Endothelial cell of umbilical vein (primary cell): ENCODE measurements at regions not wholly inside any gene's neighbourhood (a gene's known extent, or its start where the extent isn't known, plus 50 kb on each side); places are given as distances from the start of the nearest gene placed in this dataset.

Experiments
- BruUV-seq: library from RNA; stranded (reverse); fragments of 400-500 nt; replicated peaks from 2 replicates; lab custom pipeline; 2021; lab: Mats Ljungman, UMichigan
- CTCF ChIA-PET: fragments of 300-600, 350-600 bp; sonication (Branson Sonifier 250); formaldehyde crosslinking; loops from one replicate; lab custom pipeline; 2021; ENCODE audit warnings: antibody characterized with exemption, inconsistent platforms; lab: Charles Lee
- POLR2A ChIA-PET: fragments of 300-600, 350-600 bp; sonication (Branson Sonifier 250); formaldehyde crosslinking; loops from one replicate; lab custom pipeline; 2021; ENCODE audit warnings: antibody characterized with exemption, inconsistent platforms; lab: Charles Lee
- DNase-seq: peaks from one replicate; pipeline ENCODE4 v3.0.0-alpha.2; 2011; ENCODE audit warnings: low read depth, low spot score
- FAIRE-seq: peaks from 2 replicates; lab custom pipeline; 2011; peaks lifted over from hg19 to GRCh38; lab: Jason Lieb, UNC
- H2AFZ ChIP-seq: 2 replicates; pipeline ENCODE4 v1.6.0; 2012; ENCODE audit warnings: low read depth, low read length, control low read depth, inconsistent platforms
- H3K27ac ChIP-seq: 2 replicates; pipeline ENCODE4 v1.5.1; 2011; ENCODE audit warnings: low read depth, mild to moderate bottlenecking, control low read depth, low read length, moderate library complexity; ENCODE audit not compliant: insufficient read depth
- H3K27me3 ChIP-seq, 2 experiments: 2 replicates each; pipeline versions ENCODE4 v1.6.0 to v1.6.1; 2011; ENCODE audit warnings: low read length in 2 of 2, mixed read lengths in 1 of 2; ENCODE audit not compliant: control insufficient read depth in 2 of 2, insufficient read depth in 2 of 2
- H3K36me3 ChIP-seq, 2 experiments: 2 replicates in 1 of 2; 3 replicates in 1 of 2; pipeline ENCODE4 v1.5.1; 2011; ENCODE audit warnings: low read length in 2 of 2, mild to moderate bottlenecking in 1 of 2, moderate library complexity in 1 of 2; ENCODE audit not compliant: control insufficient read depth in 2 of 2, insufficient read depth in 2 of 2; ENCODE audit errors: extremely low read depth in 1 of 2
- H3K4me1 ChIP-seq: 3 replicates; pipeline ENCODE4 v1.5.1; 2011; ENCODE audit warnings: mild to moderate bottlenecking, low read length; ENCODE audit not compliant: control insufficient read depth, insufficient read depth; ENCODE audit errors: extremely low read depth
- H3K4me2 ChIP-seq: 2 replicates; pipeline ENCODE4 v1.6.1; 2011; ENCODE audit warnings: low read length, control low read depth, mixed read lengths; ENCODE audit not compliant: insufficient read depth
- H3K4me3 ChIP-seq, 3 experiments: fragments of 200-600 bp in 1 of 3; sonication (generic), shearing (Covaris generic) in 1 of 3; replicated peaks in 1 of 3; 2 replicates each; pipeline ENCODE4 v1.5.1; 2011 to 2016; ENCODE audit warnings: control low read depth in 3 of 3, low read length in 3 of 3, mild to moderate bottlenecking in 2 of 3, inconsistent platforms in 1 of 3, low read depth in 1 of 3, moderate library complexity in 1 of 3; ENCODE audit not compliant: insufficient read depth in 1 of 3
- H3K79me2 ChIP-seq: 2 replicates; pipeline ENCODE4 v1.6.0; 2012; ENCODE audit warnings: low read length, inconsistent platforms; ENCODE audit not compliant: control insufficient read depth, insufficient read depth
- H3K9ac ChIP-seq: replicated peaks from 2 replicates; pipeline ENCODE3; 2011; ENCODE audit warnings: low read length, control low read depth; ENCODE audit not compliant: insufficient read depth; ENCODE audit errors: extremely low read depth
- H3K9me1 ChIP-seq: replicated peaks from 3 replicates; pipeline ENCODE4 v1.6.0; 2011; ENCODE audit warnings: mild to moderate bottlenecking, low read length; ENCODE audit not compliant: control insufficient read depth, insufficient read depth; ENCODE audit errors: extremely low read depth
- H3K9me3 ChIP-seq: replicated peaks from 2 replicates; pipeline ENCODE4 v1.5.1; 2012; ENCODE audit warnings: low read length, inconsistent platforms; ENCODE audit not compliant: control insufficient read depth, insufficient read depth
- H4K20me1 ChIP-seq: replicated peaks from 2 replicates; pipeline ENCODE3; 2011; ENCODE audit warnings: mild to moderate bottlenecking, low read length; ENCODE audit not compliant: control insufficient read depth, insufficient read depth; ENCODE audit errors: extremely low read depth
- CTCF ChIP-seq, 2 donors: IDR thresholded peaks; 1 replicate in 1 of 2; 2 replicates in 1 of 2; pipeline ENCODE4 v1.5.1; 2011; ENCODE audit warnings: low read length in 2 of 2, mild to moderate bottlenecking in 2 of 2, moderate library complexity in 2 of 2, control low read depth in 1 of 2, inconsistent platforms in 1 of 2, low read depth in 1 of 2; ENCODE audit not compliant: insufficient read depth in 1 of 2; ENCODE audit errors: extremely low read depth in 1 of 2
- EZH2 ChIP-seq: IDR thresholded peaks from 2 replicates; pipeline ENCODE4 v1.6.1; 2012; ENCODE audit warnings: borderline replicate concordance, low read depth, mild to moderate bottlenecking, moderate library complexity, low read length, inconsistent platforms; ENCODE audit not compliant: severe bottlenecking
- FOS ChIP-seq: IDR thresholded peaks from 2 replicates; pipeline ENCODE4 v1.6.1; 2011; ENCODE audit warnings: mild to moderate bottlenecking, low read length, moderate library complexity, borderline replicate concordance; ENCODE audit not compliant: insufficient read depth
- GATA2 ChIP-seq: IDR thresholded peaks from 2 replicates; pipeline ENCODE4 v1.7.0; 2011; ENCODE audit warnings: low read depth, mild to moderate bottlenecking, moderate library complexity, mixed read lengths, low read length; ENCODE audit not compliant: insufficient read length, insufficient read depth
- JUN ChIP-seq: IDR thresholded peaks from 2 replicates; pipeline ENCODE4 v1.6.1; 2011; ENCODE audit warnings: borderline replicate concordance, low read depth; ENCODE audit not compliant: insufficient read length, insufficient read depth
- MAX ChIP-seq: IDR thresholded peaks from 2 replicates; pipeline ENCODE4 v1.6.1; 2011; ENCODE audit not compliant: insufficient read depth, insufficient read length
- MYC ChIP-seq: IDR thresholded peaks from one replicate; pipeline ENCODE4 v1.6.1; 2011; ENCODE audit warnings: mild to moderate bottlenecking, low read depth, low read length
- POLR2A ChIP-seq: IDR thresholded peaks from 2 replicates; pipeline ENCODE4 v1.6.1; 2012; ENCODE audit warnings: low read depth, mild to moderate bottlenecking, control low read depth, low read length
- POLR2AphosphoS5 ChIP-seq: IDR thresholded peaks from 2 replicates; pipeline ENCODE4 v1.6.1; 2012; ENCODE audit warnings: low read depth, mild to moderate bottlenecking, control low read depth, low read length, moderate library complexity; ENCODE audit not compliant: insufficient read depth
- dilution Hi-C: fragments of 300-500 bp; cut with MboI; formaldehyde crosslinking; loops from one replicate; pipeline ENCODE4 v1.15.0; 2019; ENCODE audit warnings: low sequenced_read_pairs; ENCODE audit not compliant: extremely low pct_ligation_motif_present
- intact Hi-C: fragments of 100-400 bp; cut with micrococcal nuclease; formaldehyde crosslinking; loops from one replicate; pipeline ENCODE4 v1.10.0; 2022

GRCh38 chr16:66058832-66059231, 307.7 kb upstream of the CDH5 start:
- no peaks in the 10 kb centered on the region for H3K4me1 ChIP-seq
- ChIA-PET POLR2A (no interaction called here), CTCF (interaction anchor here (1.1 kb wide), 1 partner anchor 13 kb away, joined by 3 read pairs; no protein-coding TSS in a partner anchor)
- no peaks in the 10 kb centered on the region for H3K27me3 ChIP-seq
- intact Hi-C loops (no loop called here), dilution Hi-C loops (no loop called here)
- FAIRE-seq (no peak), DNase-seq (no peak)
- no peaks in the 10 kb centered on the region for H4K20me1 ChIP-seq
- BruUV-seq, result no TSS peak
- no peak overlapping the region for H3K27ac ChIP-seq
- no peak overlapping the region for H3K9ac ChIP-seq
- no peak overlapping the region for H3K4me3 ChIP-seq
- H3K79me2 ChIP-seq, result no peaks in the 10 kb centered on the region
- H3K4me2 ChIP-seq, result no peak overlapping the region
- no peak for TF ChIP-seq EZH2
- TF ChIP-seq GATA2, result no peak
- TF ChIP-seq MYC, result no peak
- no peak for TF ChIP-seq FOS
- no peak for TF ChIP-seq JUN
- no peak for TF ChIP-seq POLR2AphosphoS5
- TF ChIP-seq POLR2A, result no peak
- TF ChIP-seq CTCF (IDR thresholded peaks at IDR 0.05; ENCODE audit: extremely low read depth in 1 of 2, insufficient read depth in 1 of 2, low read depth in 1 of 2, low read length in 2 of 2), result no peak
- TF ChIP-seq MAX, result no peak
- no peak overlapping the region for H2AFZ ChIP-seq
- no peaks in the 10 kb centered on the region for H3K9me1 ChIP-seq
- H3K36me3 ChIP-seq, result no peaks in the 10 kb centered on the region
- no peaks in the 10 kb centered on the region for H3K9me3 ChIP-seq
